GM12878 (cell line): ENCODE measurements at regions not wholly inside any gene's neighbourhood (a gene's known extent, or its start where the extent isn't known, plus 50 kb on each side); places are given as distances from the start of the nearest gene placed in this dataset.

Experiments used
- ATAC-seq: fragments of 200-7000 bp; cut with Tn5 transposase; 3 replicates; pipeline ENCODE4 v1.9.1; 2020; ENCODE audit warnings: mild to moderate bottlenecking, moderate library complexity
- BruUV-seq: library from RNA; stranded (reverse); fragments of 400-500 nt; replicated peaks from 2 replicates; lab custom pipeline; 2021; lab: Mats Ljungman, UMichigan
- CTCF ChIA-PET: fragments of 300-600 bp; sonication (Branson Sonifier 250); formaldehyde crosslinking; extraction: SDS; loops from one replicate; lab custom pipeline; 2021; ENCODE audit warnings: inconsistent platforms; lab: Yijun Ruan, JAX
- POLR2A ChIA-PET: fragments of 350-600 bp; formaldehyde crosslinking; extraction: SDS; loops from one replicate; lab custom pipeline; 2021; ENCODE audit warnings: inconsistent platforms; lab: Charles Lee
- RAD21 ChIA-PET: fragments of 300-600 bp; sonication (Branson Sonifier 250); formaldehyde crosslinking; loops from one replicate; lab custom pipeline; 2023; ENCODE audit warnings: antibody characterized with exemption; ENCODE audit not compliant: unreplicated experiment; lab: Charles Lee
- SMC1A ChIA-PET: fragments of 300-600 bp; sonication (Branson Sonifier 250); formaldehyde crosslinking; loops from one replicate; lab custom pipeline; 2023; ENCODE audit not compliant: unreplicated experiment, uncharacterized antibody; lab: Charles Lee
- DNase-seq: peaks from one replicate; pipeline ENCODE4 v3.0.0-alpha.2; 2011; ENCODE audit warnings: low read depth, low spot score
- FAIRE-seq: peaks from 3 replicates; lab custom pipeline; 2011; peaks lifted over from hg19 to GRCh38; lab: Jason Lieb, UNC
- H2AFZ ChIP-seq: 2 replicates; pipeline ENCODE4 v1.6.0; 2011; ENCODE audit warnings: low read depth, low read length, control low read depth; ENCODE audit not compliant: control insufficient read depth
- H3K27ac ChIP-seq: 2 replicates; pipeline ENCODE4 v1.5.1; 2011; ENCODE audit warnings: control low read depth; ENCODE audit not compliant: control insufficient read depth, insufficient read depth
- H3K27me3 ChIP-seq, 2 experiments: replicated peaks in 1 of 2; 2 replicates each; pipeline versions ENCODE4 v1.6.0 to v1.6.1; 2011; ENCODE audit warnings: low read length in 1 of 2; ENCODE audit not compliant: control insufficient read depth in 2 of 2, insufficient read depth in 2 of 2
- H3K36me3 ChIP-seq, 2 experiments: 2 replicates each; pipeline ENCODE4 v1.5.1; 2011; ENCODE audit warnings: low read length in 1 of 2; ENCODE audit not compliant: control insufficient read depth in 2 of 2, insufficient read depth in 2 of 2
- H3K4me1 ChIP-seq: 2 replicates; pipeline ENCODE4 v1.6.1; 2011; ENCODE audit warnings: mild to moderate bottlenecking, low read length, moderate library complexity, mixed read lengths; ENCODE audit not compliant: control insufficient read depth, insufficient read depth
- H3K4me2 ChIP-seq: 2 replicates; pipeline ENCODE4 v1.6.0; 2011; ENCODE audit warnings: control low read depth; ENCODE audit not compliant: control insufficient read depth, insufficient read depth
- H3K4me3 ChIP-seq: fragments of 200-600 bp; sonication (generic); 2 replicates; pipeline ENCODE4 v1.5.1; 2016
- H3K79me2 ChIP-seq: 2 replicates; pipeline ENCODE4 v1.6.0; 2011; ENCODE audit warnings: low read length; ENCODE audit not compliant: control insufficient read depth, insufficient read depth
- H3K9ac ChIP-seq: 2 replicates; pipeline ENCODE4 v1.8.0; 2011; ENCODE audit warnings: low read length, control low read depth, mixed read lengths; ENCODE audit not compliant: control insufficient read depth, insufficient read depth
- H3K9me3 ChIP-seq: replicated peaks from 3 replicates; pipeline ENCODE4 v1.5.1; 2011; ENCODE audit warnings: mild to moderate bottlenecking, low read length; ENCODE audit not compliant: control insufficient read depth, insufficient read depth
- H4K20me1 ChIP-seq: 2 replicates; pipeline ENCODE4 v1.6.0; 2011; ENCODE audit not compliant: control insufficient read depth, insufficient read depth
- CBFB ChIP-seq: IDR thresholded peaks from 2 replicates; pipeline ENCODE4 v1.6.1; 2016; ENCODE audit warnings: antibody characterized with exemption, low read depth
- CBX5 ChIP-seq: sonication (generic); IDR thresholded peaks from 2 replicates; pipeline ENCODE4 v1.6.1; 2016; ENCODE audit warnings: low read depth, moderate library complexity, mild to moderate bottlenecking, inconsistent platforms
- CHD1 ChIP-seq: IDR thresholded peaks from 2 replicates; pipeline ENCODE4 v1.6.1; 2012; ENCODE audit warnings: low read depth, low read length, improper control_type of control experiment
- ESRRA ChIP-seq: IDR thresholded peaks from 2 replicates; pipeline ENCODE4 v1.6.1; 2012; ENCODE audit warnings: mild to moderate bottlenecking, low read length, improper control_type of control experiment
- MEF2A ChIP-seq: IDR thresholded peaks from 2 replicates; pipeline ENCODE4 v1.6.1; 2011; ENCODE audit warnings: low read depth, mild to moderate bottlenecking, low read length, moderate library complexity; ENCODE audit not compliant: insufficient read depth
- NR2C2 ChIP-seq: IDR thresholded peaks from 2 replicates; pipeline ENCODE4 v1.6.1; 2011; ENCODE audit warnings: borderline replicate concordance, low read depth; ENCODE audit not compliant: control insufficient read depth, insufficient read length
- RB1 ChIP-seq: fragments of 450-650 bp; formaldehyde crosslinking; IDR thresholded peaks from 2 replicates; pipeline ENCODE4 v1.6.1; 2017; ENCODE audit warnings: mild to moderate bottlenecking, borderline replicate concordance
- SIN3A ChIP-seq: IDR thresholded peaks from 2 replicates; pipeline ENCODE4 v1.6.1; 2012; ENCODE audit warnings: low read depth, low read length, improper control_type of control experiment
- STAT1 ChIP-seq: fragments of 450-650 bp; conservative IDR thresholded peaks from 2 replicates; pipeline ENCODE4 v1.6.1; 2014; ENCODE audit warnings: antibody characterized with exemption, mild to moderate bottlenecking
- TARDBP ChIP-seq: IDR thresholded peaks from 2 replicates; pipeline ENCODE4 v1.6.1; 2016; ENCODE audit warnings: borderline replicate concordance
- TBL1XR1 ChIP-seq: IDR thresholded peaks from 2 replicates; pipeline ENCODE4 v1.6.1; 2012; ENCODE audit warnings: low read depth, low read length, improper control_type of control experiment
- WGBS: methylation state at CpG from one replicate; pipeline ENCODE4 v1.1.6; 2016; ENCODE audit warnings: low lambda C conversion rate; ENCODE audit not compliant: insufficient replicate concordance, insufficient coverage; ENCODE audit errors: missing lambda C conversion rate; 5-methylcytosine and 5-hydroxymethylcytosine counted together
- in situ Hi-C: fragments of 300-500 bp; cut with MboI; formaldehyde crosslinking; loops from 9 replicates; pipeline ENCODE4 v1.14.3; 2018; ENCODE audit warnings: mixed read lengths
- intact Hi-C: fragments of 100-400 bp; cut with micrococcal nuclease; formaldehyde crosslinking; loops from one replicate; pipeline ENCODE4 v1.14.2; 2022; ENCODE audit not compliant: unreplicated experiment
- TF ChIP-seq, protein P1 (sequence below), 3 experiments: IDR thresholded peaks in 2 of 3; conservative IDR thresholded peaks in 1 of 3; 2 replicates each; pipeline ENCODE4 v1.5.1; 2011; ENCODE audit warnings: low read depth in 3 of 3, low read length in 3 of 3, mild to moderate bottlenecking in 3 of 3, control low read depth in 2 of 3, moderate library complexity in 2 of 3, inconsistent platforms in 1 of 3, mixed read lengths in 1 of 3; ENCODE audit not compliant: control insufficient read depth in 2 of 3, insufficient read depth in 1 of 3; ENCODE audit errors: extremely low read depth in 1 of 3
- TF ChIP-seq, protein P2 (sequence below): fragments of 450-650 bp; formaldehyde crosslinking; IDR thresholded peaks from 2 replicates; pipeline ENCODE4 v1.5.0; 2022; ENCODE audit warnings: mild to moderate bottlenecking, missing genetic modification characterization
- TF ChIP-seq, protein P3 (sequence below): fragments of 450-650 bp; IDR thresholded peaks from 2 replicates; pipeline ENCODE4 v1.6.1; 2017; ENCODE audit warnings: mild to moderate bottlenecking, low read depth, inconsistent platforms; ENCODE audit not compliant: poor library complexity, severe bottlenecking

DNA sequence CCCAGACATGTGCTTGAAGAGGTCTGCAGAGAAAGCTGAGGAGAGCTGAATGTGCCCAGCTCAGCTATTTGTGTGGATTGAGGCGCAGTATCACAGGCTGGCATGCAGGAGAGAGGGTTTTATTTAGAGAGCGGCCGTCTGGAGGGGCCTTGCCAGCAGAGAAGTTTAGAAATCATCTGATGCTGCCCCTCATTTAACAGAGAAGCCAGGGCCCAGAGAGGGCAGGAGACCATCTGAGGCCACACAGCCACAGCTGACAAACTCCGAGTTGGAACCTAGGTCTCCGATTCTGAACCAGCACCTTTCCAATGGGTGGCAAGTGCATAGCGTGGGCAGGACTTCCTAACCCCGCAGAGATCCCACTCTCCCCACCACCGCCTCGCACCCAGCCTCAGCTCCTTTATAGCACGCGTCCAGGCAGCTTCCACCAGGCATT is 101.0 kb downstream of the LSM3 start (continued):
- TF ChIP-seq STAT1 (no peak), TBL1XR1 (no peak), ESRRA (no peak)
- TF ChIP-seq, protein P1, sequence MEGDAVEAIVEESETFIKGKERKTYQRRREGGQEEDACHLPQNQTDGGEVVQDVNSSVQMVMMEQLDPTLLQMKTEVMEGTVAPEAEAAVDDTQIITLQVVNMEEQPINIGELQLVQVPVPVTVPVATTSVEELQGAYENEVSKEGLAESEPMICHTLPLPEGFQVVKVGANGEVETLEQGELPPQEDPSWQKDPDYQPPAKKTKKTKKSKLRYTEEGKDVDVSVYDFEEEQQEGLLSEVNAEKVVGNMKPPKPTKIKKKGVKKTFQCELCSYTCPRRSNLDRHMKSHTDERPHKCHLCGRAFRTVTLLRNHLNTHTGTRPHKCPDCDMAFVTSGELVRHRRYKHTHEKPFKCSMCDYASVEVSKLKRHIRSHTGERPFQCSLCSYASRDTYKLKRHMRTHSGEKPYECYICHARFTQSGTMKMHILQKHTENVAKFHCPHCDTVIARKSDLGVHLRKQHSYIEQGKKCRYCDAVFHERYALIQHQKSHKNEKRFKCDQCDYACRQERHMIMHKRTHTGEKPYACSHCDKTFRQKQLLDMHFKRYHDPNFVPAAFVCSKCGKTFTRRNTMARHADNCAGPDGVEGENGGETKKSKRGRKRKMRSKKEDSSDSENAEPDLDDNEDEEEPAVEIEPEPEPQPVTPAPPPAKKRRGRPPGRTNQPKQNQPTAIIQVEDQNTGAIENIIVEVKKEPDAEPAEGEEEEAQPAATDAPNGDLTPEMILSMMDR (IDR thresholded peaks at IDR 0.05 in 2 of 3, conservative IDR thresholded peaks at IDR 0.05 in 1 of 3; ENCODE audit: control insufficient read depth in 2 of 3, extremely low read depth in 1 of 3, insufficient read depth in 1 of 3, low read depth in 3 of 3, low read length in 3 of 3), result no peak
- TF ChIP-seq, all 136 proteins: peak for 0

DNA sequence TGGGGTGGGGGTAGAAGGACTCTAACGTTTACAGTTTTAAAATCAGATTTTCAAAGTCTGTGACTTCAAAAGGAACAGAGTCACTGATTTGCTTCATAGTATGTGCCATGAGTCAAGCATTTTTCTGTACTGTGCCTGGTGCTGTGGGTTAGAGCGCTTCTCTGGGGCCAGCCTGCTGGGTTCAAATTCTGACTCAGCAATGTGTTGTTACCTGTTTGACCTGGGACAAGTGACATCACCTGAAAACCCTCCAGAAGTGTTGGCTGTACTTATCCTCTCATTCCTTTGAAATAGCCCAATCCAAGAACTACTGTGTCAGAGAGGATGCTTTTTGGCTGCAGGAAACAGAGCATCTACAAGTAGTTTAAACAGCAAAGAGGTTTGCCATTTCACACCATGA is 101.7 kb downstream of the LSM3 start:
- H3K9me3 ChIP-seq, result no peaks in the 10 kb centered on the region
- no peaks in the 10 kb centered on the region for H3K4me1 ChIP-seq
- ChIA-PET SMC1A (no interaction called here), POLR2A (no interaction called here), RAD21 (no interaction called here), CTCF (interaction anchor here (1.3 kb wide), 1 partner anchor 178 kb away, joined by 3 read pairs; no protein-coding TSS in a partner anchor)
- H3K79me2 ChIP-seq, result no peaks in the 10 kb centered on the region
- no peaks in the 10 kb centered on the region for H4K20me1 ChIP-seq
- no peak overlapping the region for H3K9ac ChIP-seq
- intact Hi-C loops, result no loop called here
- no TSS peak for BruUV-seq
- DNase-seq (no peak), FAIRE-seq (no peak), ATAC-seq (no peak)
- no peaks in the 10 kb centered on the region for H3K36me3 ChIP-seq
- no peak overlapping the region for H3K27ac ChIP-seq
- H3K27me3 ChIP-seq, result peaks cover 0 to 4% of the 10 kb centered on the region in 2 experiments; a peak in 1 of 4 replicates
- no peak overlapping the region for H2AFZ ChIP-seq
- no peak overlapping the region for H3K4me2 ChIP-seq
- no peak overlapping the region for H3K4me3 ChIP-seq
- in situ Hi-C loops, result no loop called here
- WGBS, result 18% methylated on average over 2 of the region's 2 CpGs
- no peak for TF ChIP-seq CBFB
- TF ChIP-seq, protein P2, sequence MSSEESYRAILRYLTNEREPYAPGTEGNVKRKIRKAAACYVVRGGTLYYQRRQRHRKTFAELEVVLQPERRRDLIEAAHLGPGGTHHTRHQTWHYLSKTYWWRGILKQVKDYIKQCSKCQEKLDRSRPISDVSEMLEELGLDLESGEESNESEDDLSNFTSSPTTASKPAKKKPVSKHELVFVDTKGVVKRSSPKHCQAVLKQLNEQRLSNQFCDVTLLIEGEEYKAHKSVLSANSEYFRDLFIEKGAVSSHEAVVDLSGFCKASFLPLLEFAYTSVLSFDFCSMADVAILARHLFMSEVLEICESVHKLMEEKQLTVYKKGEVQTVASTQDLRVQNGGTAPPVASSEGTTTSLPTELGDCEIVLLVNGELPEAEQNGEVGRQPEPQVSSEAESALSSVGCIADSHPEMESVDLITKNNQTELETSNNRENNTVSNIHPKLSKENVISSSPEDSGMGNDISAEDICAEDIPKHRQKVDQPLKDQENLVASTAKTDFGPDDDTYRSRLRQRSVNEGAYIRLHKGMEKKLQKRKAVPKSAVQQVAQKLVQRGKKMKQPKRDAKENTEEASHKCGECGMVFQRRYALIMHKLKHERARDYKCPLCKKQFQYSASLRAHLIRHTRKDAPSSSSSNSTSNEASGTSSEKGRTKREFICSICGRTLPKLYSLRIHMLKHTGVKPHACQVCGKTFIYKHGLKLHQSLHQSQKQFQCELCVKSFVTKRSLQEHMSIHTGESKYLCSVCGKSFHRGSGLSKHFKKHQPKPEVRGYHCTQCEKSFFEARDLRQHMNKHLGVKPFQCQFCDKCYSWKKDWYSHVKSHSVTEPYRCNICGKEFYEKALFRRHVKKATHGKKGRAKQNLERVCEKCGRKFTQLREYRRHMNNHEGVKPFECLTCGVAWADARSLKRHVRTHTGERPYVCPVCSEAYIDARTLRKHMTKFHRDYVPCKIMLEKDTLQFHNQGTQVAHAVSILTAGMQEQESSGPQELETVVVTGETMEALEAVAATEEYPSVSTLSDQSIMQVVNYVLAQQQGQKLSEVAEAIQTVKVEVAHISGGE, result no peak
- no peak for TF ChIP-seq STAT1
- TF ChIP-seq, protein P3, sequence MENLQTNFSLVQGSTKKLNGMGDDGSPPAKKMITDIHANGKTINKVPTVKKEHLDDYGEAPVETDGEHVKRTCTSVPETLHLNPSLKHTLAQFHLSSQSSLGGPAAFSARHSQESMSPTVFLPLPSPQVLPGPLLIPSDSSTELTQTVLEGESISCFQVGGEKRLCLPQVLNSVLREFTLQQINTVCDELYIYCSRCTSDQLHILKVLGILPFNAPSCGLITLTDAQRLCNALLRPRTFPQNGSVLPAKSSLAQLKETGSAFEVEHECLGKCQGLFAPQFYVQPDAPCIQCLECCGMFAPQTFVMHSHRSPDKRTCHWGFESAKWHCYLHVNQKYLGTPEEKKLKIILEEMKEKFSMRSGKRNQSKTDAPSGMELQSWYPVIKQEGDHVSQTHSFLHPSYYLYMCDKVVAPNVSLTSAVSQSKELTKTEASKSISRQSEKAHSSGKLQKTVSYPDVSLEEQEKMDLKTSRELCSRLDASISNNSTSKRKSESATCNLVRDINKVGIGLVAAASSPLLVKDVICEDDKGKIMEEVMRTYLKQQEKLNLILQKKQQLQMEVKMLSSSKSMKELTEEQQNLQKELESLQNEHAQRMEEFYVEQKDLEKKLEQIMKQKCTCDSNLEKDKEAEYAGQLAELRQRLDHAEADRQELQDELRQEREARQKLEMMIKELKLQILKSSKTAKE, result no peak
- no peak for TF ChIP-seq SIN3A
- no peak for TF ChIP-seq RB1
- no peak for TF ChIP-seq CHD1
- no peak for TF ChIP-seq MEF2A
- no peak for TF ChIP-seq CBX5
- no peak for TF ChIP-seq TARDBP
- no peak for TF ChIP-seq NR2C2
